ENCODE measurements at regions not wholly inside any gene's neighbourhood (a gene's known extent, or its start where the extent isn't known, plus 50 kb on each side); places are given as distances from the start of the nearest gene placed in this dataset.

GRCh38 chr3:30471796-30472489 is 134.5 kb upstream of the TGFBR2 start:
- intact Hi-C loops (cut with micrococcal nuclease) (no loop called here), in situ Hi-C loops (cut with MboI; ENCODE audit: low sequenced_read_pairs) (no loop called here), dilution Hi-C loops (cut with HindIII; ENCODE audit: low sequenced_read_pairs, unreplicated experiment) (no loop called here)
- H3K4me3 ChIP-seq (ENCODE audit: insufficient read depth, low read depth, low read length), result no peak overlapping the region
- no peak overlapping the region for H4K5ac ChIP-seq (ENCODE audit: low read depth, low read length)
- no peak overlapping the region for H3K9ac ChIP-seq (ENCODE audit: low read depth, low read length)
- POLR2A ChIA-PET (ENCODE audit: unreplicated experiment), result no interaction called here
- H3K4me1 ChIP-seq (ENCODE audit: control insufficient read depth, insufficient read depth, low read length), result peaks cover 2% of the 10 kb centered on the region
- H3K4ac ChIP-seq (ENCODE audit: low read depth, low read length), result no peak overlapping the region
- H2BK120ac ChIP-seq (ENCODE audit: low read depth, low read length), result no peak overlapping the region
- H3K79me1 ChIP-seq (ENCODE audit: low read depth in 1 of 2, low read length in 2 of 2), result no peaks in the 10 kb centered on the region
- no peak overlapping the region for H3K18ac ChIP-seq (ENCODE audit: low read depth, low read length)
- H3K27ac ChIP-seq (ENCODE audit: insufficient read depth, low read length), result no peak overlapping the region
- H3K9me3 ChIP-seq (ENCODE audit: control insufficient read depth, insufficient read depth, low read length), result no peaks in the 10 kb centered on the region
- no peak overlapping the region for H2BK20ac ChIP-seq (ENCODE audit: low read depth, low read length)
- H3K23ac ChIP-seq (ENCODE audit: low read depth, low read length), result no peak overlapping the region
- no peak overlapping the region for H3K4me2 ChIP-seq (ENCODE audit: low read depth, low read length)
- H3K56ac ChIP-seq (ENCODE audit: extremely low read depth, insufficient read depth, low read length), result no peak overlapping the region
- no peak overlapping the region for H2BK5ac ChIP-seq (ENCODE audit: low read depth, low read length, poor library complexity, severe bottlenecking)
- ATAC-seq (ENCODE audit: low read depth), result no peak
- DNase-seq, result no peak
- TF ChIP-seq MAZ (IDR thresholded peaks at IDR 0.05; ENCODE audit: borderline replicate concordance, low read depth, low read length), result no peak
- TF ChIP-seq SMC3 (IDR thresholded peaks at IDR 0.05; ENCODE audit: low read depth, low read length), result no peak
- no peak for TF ChIP-seq FOS (IDR thresholded peaks at IDR 0.05; ENCODE audit: low read depth, low read length)
- TF ChIP-seq MXI1 (IDR thresholded peaks at IDR 0.05; ENCODE audit: borderline replicate concordance, low read depth, low read length), result no peak
- TF ChIP-seq RCOR1 (IDR thresholded peaks at IDR 0.05; ENCODE audit: insufficient replicate concordance, low read length), result no peak
- no peak for TF ChIP-seq CHD1 (IDR thresholded peaks at IDR 0.05; ENCODE audit: low read depth, low read length)
- no peak for TF ChIP-seq MAFK (IDR thresholded peaks at IDR 0.05; ENCODE audit: low read depth, low read length)
- TF ChIP-seq RFX5 (IDR thresholded peaks at IDR 0.05; ENCODE audit: low read depth, low read length), result no peak
- TF ChIP-seq RAD21 (IDR thresholded peaks at IDR 0.05; ENCODE audit: low read length), result no peak
- no peak for TF ChIP-seq CEBPB (IDR thresholded peaks at IDR 0.05; ENCODE audit: low read depth, low read length)
- TF ChIP-seq USF2 (IDR thresholded peaks at IDR 0.05; ENCODE audit: low read depth, low read length), result no peak
- no peak for TF ChIP-seq CTCF (conservative IDR thresholded peaks at IDR 0.05; ENCODE audit: low read depth, low read length)
- no peak for TF ChIP-seq BHLHE40 (IDR thresholded peaks at IDR 0.05; ENCODE audit: low read depth, low read length)
- no peak for TF ChIP-seq NFE2L2 (IDR thresholded peaks at IDR 0.05; ENCODE audit: low read depth, low read length)
- H3K14ac ChIP-seq (replicated peaks; ENCODE audit: low read depth, low read length), result no peak overlapping the region
- no peak overlapping the region for H4K8ac ChIP-seq (ENCODE audit: low read depth in 2 of 2, low read length in 2 of 2)
- 0 out of 2 replicates have a peak, but pooled peaks cover 3% of the 10 kb centered on the region for H3K9me1 ChIP-seq (ENCODE audit: insufficient read depth, low read length)
- no peaks in the 10 kb centered on the region for H3K36me3 ChIP-seq (ENCODE audit: control insufficient read depth, insufficient read depth, low read length)
- no peak overlapping the region for H4K91ac ChIP-seq (ENCODE audit: insufficient read depth, low read depth, low read length)
- CTCF ChIA-PET, result no interaction called here
- no TSS peak for BruUV-seq (replicated peaks)
- H2AK5ac ChIP-seq (ENCODE audit: low read depth, low read length), result no peak overlapping the region
- H2BK15ac ChIP-seq (ENCODE audit: low read depth, low read length), result no peak overlapping the region
- no peak overlapping the region for H2AFZ ChIP-seq (replicated peaks; ENCODE audit: low read length, poor library complexity)
- H2AK9ac ChIP-seq (replicated peaks; ENCODE audit: low read depth, low read length, poor library complexity), result no peak overlapping the region
- H4K20me1 ChIP-seq (ENCODE audit: insufficient read depth, low read length), result no peaks in the 10 kb centered on the region
- no peaks in the 10 kb centered on the region for H3K27me3 ChIP-seq (ENCODE audit: control insufficient read depth, insufficient read depth, low read length)

All from IMR-90 (cell line).